Astrocyte (in vitro differentiated cells and primary cell): ENCODE measurements at regions not wholly inside any gene's neighbourhood (a gene's known extent, or its start where the extent isn't known, plus 50 kb on each side); places are given as distances from the start of the nearest gene placed in this dataset.

Experiments
- CTCF ChIP-seq: IDR thresholded peaks from 2 replicates; pipeline ENCODE4 v1.5.1; 2011; ENCODE audit warnings: low read depth, mild to moderate bottlenecking, inconsistent platforms, low read length, moderate library complexity; ENCODE audit not compliant: insufficient read depth
- EZH2 ChIP-seq: IDR thresholded peaks from 2 replicates; pipeline ENCODE4 v1.6.1; 2012; ENCODE audit warnings: mild to moderate bottlenecking, low read length, inconsistent platforms; ENCODE audit not compliant: insufficient read depth

DNA sequence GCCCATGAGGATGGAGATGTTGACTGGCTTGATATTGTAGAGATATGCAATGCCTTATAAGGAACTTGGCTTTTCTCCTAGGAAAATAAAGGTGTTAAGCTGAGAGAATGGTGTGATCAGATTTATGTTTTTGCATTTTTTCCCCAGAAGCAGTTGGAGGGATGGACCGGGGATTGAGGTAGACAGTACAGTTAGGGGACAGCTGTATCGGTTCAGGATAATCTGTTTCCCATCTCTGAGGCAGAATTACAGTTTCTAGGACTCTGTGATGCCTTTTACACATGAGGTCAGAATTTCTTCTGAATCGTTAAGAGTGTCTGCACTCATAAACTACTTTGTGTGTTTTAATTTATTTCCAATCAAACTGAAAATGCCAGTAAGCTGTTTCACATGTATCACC is 261.5 kb downstream of the CYRIA start:
- TF ChIP-seq CTCF (no peak), EZH2 (no peak)
